ENCODE measurements at regions not wholly inside any gene's neighbourhood (a gene's known extent, or its start where the extent isn't known, plus 50 kb on each side); places are given as distances from the start of the nearest gene placed in this dataset.

- TF ChIP-seq TSHZ2 (CRISPR knock-in tag; IDR thresholded peaks at IDR 0.05) (no peak), ARNTL (CRISPR knock-in tag; IDR thresholded peaks at IDR 0.05; ENCODE audit: borderline replicate concordance, low read depth) (no peak), SNAI2 (CRISPR knock-in tag; IDR thresholded peaks at IDR 0.05) (no peak), TOX (CRISPR knock-in tag; IDR thresholded peaks at IDR 0.05; ENCODE audit: borderline replicate concordance) (no peak), ZNF565 (CRISPR knock-in tag; conservative IDR thresholded peaks at IDR 0.05; ENCODE audit: low read depth) (no peak), ZNF70 (CRISPR knock-in tag; IDR thresholded peaks at IDR 0.05) (no peak), GLIS3 (CRISPR knock-in tag; IDR thresholded peaks at IDR 0.05) (no peak), BACH2 (CRISPR knock-in tag; IDR thresholded peaks at IDR 0.05; ENCODE audit: borderline replicate concordance) (no peak), ZFP3 (CRISPR knock-in tag; IDR thresholded peaks at IDR 0.05) (no peak), OSR1 (CRISPR knock-in tag; IDR thresholded peaks at IDR 0.05) (no peak)
- TF ChIP-seq, protein P1, sequence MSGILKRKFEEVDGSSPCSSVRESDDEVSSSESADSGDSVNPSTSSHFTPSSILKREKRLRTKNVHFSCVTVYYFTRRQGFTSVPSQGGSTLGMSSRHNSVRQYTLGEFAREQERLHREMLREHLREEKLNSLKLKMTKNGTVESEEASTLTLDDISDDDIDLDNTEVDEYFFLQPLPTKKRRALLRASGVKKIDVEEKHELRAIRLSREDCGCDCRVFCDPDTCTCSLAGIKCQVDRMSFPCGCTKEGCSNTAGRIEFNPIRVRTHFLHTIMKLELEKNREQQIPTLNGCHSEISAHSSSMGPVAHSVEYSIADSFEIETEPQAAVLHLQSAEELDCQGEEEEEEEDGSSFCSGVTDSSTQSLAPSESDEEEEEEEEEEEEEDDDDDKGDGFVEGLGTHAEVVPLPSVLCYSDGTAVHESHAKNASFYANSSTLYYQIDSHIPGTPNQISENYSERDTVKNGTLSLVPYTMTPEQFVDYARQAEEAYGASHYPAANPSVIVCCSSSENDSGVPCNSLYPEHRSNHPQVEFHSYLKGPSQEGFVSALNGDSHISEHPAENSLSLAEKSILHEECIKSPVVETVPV (CRISPR knock-in tag; IDR thresholded peaks at IDR 0.05) = no peak
Observed at GRCh38 chr4:129352480-129352879, 256.5 kb downstream of the C4orf33 start.

DNA sequence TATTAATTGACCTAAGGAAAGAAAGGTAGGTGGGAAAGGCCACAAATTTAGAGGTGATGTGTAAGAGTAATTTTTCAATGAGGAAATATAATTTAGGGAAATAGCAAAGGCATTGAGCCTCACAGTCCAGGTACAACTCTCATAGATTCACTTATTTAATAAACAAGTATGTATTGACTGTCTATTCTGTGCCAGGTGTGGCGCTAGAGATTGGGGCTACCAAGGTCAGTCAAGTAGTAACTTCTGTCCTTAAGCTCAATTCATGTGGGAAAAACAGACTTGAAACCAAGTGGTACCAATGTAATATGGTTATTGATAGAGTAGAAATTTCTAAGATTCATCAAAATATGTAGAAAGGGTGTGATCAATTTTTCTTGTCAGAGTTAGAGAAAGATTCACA, 257.5 kb downstream of the C4orf33 start:
- no peak for ATAC-seq
- TF ChIP-seq PPARA (CRISPR knock-in tag; IDR thresholded peaks at IDR 0.05; ENCODE audit: borderline replicate concordance) = no peak
- no peak for TF ChIP-seq RARB (CRISPR knock-in tag; IDR thresholded peaks at IDR 0.05)
- TF ChIP-seq CREB5 (CRISPR knock-in tag; IDR thresholded peaks at IDR 0.05; ENCODE audit: low read depth) = no peak
- no peak for TF ChIP-seq ZNF70 (CRISPR knock-in tag; IDR thresholded peaks at IDR 0.05)
- TF ChIP-seq TSHZ2 (CRISPR knock-in tag; IDR thresholded peaks at IDR 0.05) = no peak
- no peak for TF ChIP-seq OSR1 (CRISPR knock-in tag; IDR thresholded peaks at IDR 0.05)
- no peak for TF ChIP-seq CSDC2 (CRISPR knock-in tag; IDR thresholded peaks at IDR 0.05)
- no peak for TF ChIP-seq ESRRG (CRISPR knock-in tag; IDR thresholded peaks at IDR 0.05)
- TF ChIP-seq PATZ1 (CRISPR knock-in tag; IDR thresholded peaks at IDR 0.05; ENCODE audit: borderline replicate concordance) = no peak
- no peak for TF ChIP-seq ZC3H10 (CRISPR knock-in tag; IDR thresholded peaks at IDR 0.05)
- TF ChIP-seq TCF4 (CRISPR knock-in tag; IDR thresholded peaks at IDR 0.05; ENCODE audit: borderline replicate concordance) = no peak
- no peak for TF ChIP-seq ARNTL (CRISPR knock-in tag; IDR thresholded peaks at IDR 0.05; ENCODE audit: borderline replicate concordance, low read depth)
- TF ChIP-seq POU6F1 (CRISPR knock-in tag; IDR thresholded peaks at IDR 0.05; ENCODE audit: borderline replicate concordance, low read depth) = no peak

More at GRCh38 chr4:129352480-129352879, 256.5 kb downstream of the C4orf33 start:
- no peak for ATAC-seq
